Gastroesophageal sphincter (tissue), 4 donors: ENCODE measurements at regions not wholly inside any gene's neighbourhood (a gene's known extent, or its start where the extent isn't known, plus 50 kb on each side); places are given as distances from the start of the nearest gene placed in this dataset.
"Not testable (repeated sequence)": the region's sequence is repeated elsewhere in the genome, so short reads cannot be mapped to it uniquely, and the experiment has no call there.

ENCODE experiments used
- ATAC-seq: fragments of 150-250 bp; one replicate; pipeline ENCODE4 v1.9.1; 2016; ENCODE audit warnings: mild to moderate bottlenecking, moderate library complexity
- H3K27ac ChIP-seq, 4 donors: fragments of 200-600 bp; sonication (generic) in 3 of 4; 1 replicate in 3 of 4; 2 replicates in 1 of 4; pipeline ENCODE4 v1.5.1; 2016 to 2019
- H3K27me3 ChIP-seq: fragments of 200-600 bp; sonication (generic); one replicate; pipeline ENCODE4 v1.5.1; 2019
- H3K36me3 ChIP-seq, 2 donors: fragments of 200-600 bp; sonication (generic); one replicate each; pipeline ENCODE4 v1.5.1; 2019; ENCODE audit warnings: control low read depth in 1 of 2
- H3K4me1 ChIP-seq, 3 donors: fragments of 200-600 bp; sonication (generic); 1 replicate in 2 of 3; 2 replicates in 1 of 3; pipeline ENCODE4 v1.5.1; 2016 to 2019; ENCODE audit warnings: control low read depth in 2 of 3
- H3K4me3 ChIP-seq, 2 donors: fragments of 200-600 bp; sonication (generic); one replicate each; pipeline ENCODE4 v1.5.1; 2019; ENCODE audit warnings: mild to moderate bottlenecking in 1 of 2, moderate library complexity in 1 of 2
- H3K9me3 ChIP-seq, 3 donors: fragments of 200-600 bp; sonication (generic); one replicate each; pipeline ENCODE4 v1.5.1; 2017 to 2019; ENCODE audit warnings: control low read depth in 2 of 3
- CTCF ChIP-seq, 4 experiments: fragments of 200-600 bp in 2 of 4; fragments of 450-650 bp in 2 of 4; sonication (generic) in 1 of 4; IDR thresholded peaks; one replicate each; pipeline ENCODE4 v1.5.1; 2017 to 2019; ENCODE audit warnings: antibody characterized with exemption in 4 of 4, mild to moderate bottlenecking in 2 of 4, moderate library complexity in 2 of 4
- EP300 ChIP-seq: sonication (generic); formaldehyde crosslinking; IDR thresholded peaks from one replicate; pipeline ENCODE4 v1.6.1; 2017; ENCODE audit warnings: antibody characterized with exemption, mild to moderate bottlenecking
- POLR2A ChIP-seq, 2 donors: fragments of 450-650 bp; IDR thresholded peaks; one replicate each; pipeline ENCODE4 v1.6.1; 2017; ENCODE audit warnings: antibody characterized with exemption in 2 of 2, mild to moderate bottlenecking in 2 of 2, moderate library complexity in 1 of 2
- POLR2AphosphoS5 ChIP-seq: sonication (generic); formaldehyde crosslinking; IDR thresholded peaks from one replicate; pipeline ENCODE4 v1.6.1; 2017; ENCODE audit warnings: antibody characterized with exemption
- WGBS, 2 donors: methylation state at CpG; one replicate each; pipeline ENCODE4 v1.1.5; 2018; ENCODE audit warnings: low coverage in 1 of 2; 5-methylcytosine and 5-hydroxymethylcytosine counted together

- no peak for ATAC-seq
- peaks cover 0 to 6% (median 0%) of the 10 kb centered on the region in 3 donors for H3K9me3 ChIP-seq
- no peak overlapping the region for H3K27ac ChIP-seq
- no peaks in the 10 kb centered on the region for H3K27me3 ChIP-seq
- H3K36me3 ChIP-seq: no peaks in the 10 kb centered on the region
- no peak overlapping the region for H3K4me3 ChIP-seq
- TF ChIP-seq POLR2AphosphoS5 (no peak), POLR2A (IDR thresholded peaks at IDR 0.05) (no peak), EP300 (no peak), CTCF (IDR thresholded peaks at IDR 0.05) (no peak)
- no peaks in the 10 kb centered on the region for H3K4me1 ChIP-seq
- WGBS, 2 donors: 69 to 70% methylated on average over 2 of the region's 2 CpGs
These were observed 106.2 kb upstream of the EMB start for GRCh38 chr5:50547303-50547702.

- Histone ChIP-seq H3K9me3 (no peaks in the 10 kb centered on the region), H3K4me3 (no peak overlapping the region), H3K27me3 (no peaks in the 10 kb centered on the region), H3K36me3 (no peaks in the 10 kb centered on the region), H3K4me1 (no peaks in the 10 kb centered on the region), H3K27ac (no peak overlapping the region)
- ATAC-seq: no peak
- TF ChIP-seq POLR2A (IDR thresholded peaks at IDR 0.05): no peak
- TF ChIP-seq POLR2AphosphoS5: no peak
- no peak for TF ChIP-seq EP300
- TF ChIP-seq CTCF (IDR thresholded peaks at IDR 0.05): no peak
These were observed 109.2 kb upstream of the EMB start for GRCh38 chr5:50550267-50550666.

GRCh38 chr5:50550993-50551392 lies 109.9 kb upstream of the EMB start:
- no peaks in the 10 kb centered on the region for H3K4me1 ChIP-seq
- no peaks in the 10 kb centered on the region for H3K9me3 ChIP-seq
- H3K27ac ChIP-seq: no peak overlapping the region
- H3K27me3 ChIP-seq: no peaks in the 10 kb centered on the region
- WGBS, 2 donors: 43 to 96% methylated on average over 3 of the region's 3 CpGs
- ATAC-seq: no peak
- no peaks in the 10 kb centered on the region for H3K36me3 ChIP-seq
- H3K4me3 ChIP-seq: no peak overlapping the region
- TF ChIP-seq POLR2AphosphoS5 (no peak), CTCF (IDR thresholded peaks at IDR 0.05) (no peak), POLR2A (IDR thresholded peaks at IDR 0.05) (no peak), EP300 (no peak)

GRCh38 chr5:50553560-50553984 lies 112.5 kb upstream of the EMB start:
- Histone ChIP-seq H3K36me3 (no peaks in the 10 kb centered on the region), H3K27me3 (no peaks in the 10 kb centered on the region), H3K9me3 (no peaks in the 10 kb centered on the region), H3K4me3 (no peak overlapping the region), H3K27ac (no peak overlapping the region), H3K4me1 (no peaks in the 10 kb centered on the region)
- WGBS, 2 donors: 61 to 90% methylated on average over 2 to 4 of the region's 4 CpGs
- ATAC-seq: no peak
- TF ChIP-seq CTCF (IDR thresholded peaks at IDR 0.05) (no peak), POLR2A (IDR thresholded peaks at IDR 0.05) (no peak), EP300 (no peak), POLR2AphosphoS5 (no peak)

GRCh38 chr5:50558640-50559039 lies 107.8 kb upstream of the PARP8 start:
- not testable (repeated sequence) for H3K9me3 ChIP-seq, H3K27ac ChIP-seq, H3K27me3 ChIP-seq, ATAC-seq, H3K36me3 ChIP-seq, H3K4me1 ChIP-seq, H3K4me3 ChIP-seq

GRCh38 chr5:50559955-50560354 lies 106.5 kb upstream of the PARP8 start:
- H3K36me3 ChIP-seq: no peaks in the 10 kb centered on the region
- WGBS, 2 donors: 90 to 100% methylated on average over 1 of the region's 1 CpG
- TF ChIP-seq POLR2A (IDR thresholded peaks at IDR 0.05): no peak
- TF ChIP-seq CTCF (IDR thresholded peaks at IDR 0.05): no peak
- TF ChIP-seq POLR2AphosphoS5: no peak
- TF ChIP-seq EP300: no peak
- ATAC-seq: no peak
- no peaks in the 10 kb centered on the region for H3K4me1 ChIP-seq
- H3K27ac ChIP-seq: no peak overlapping the region
- no peak overlapping the region for H3K4me3 ChIP-seq
- H3K9me3 ChIP-seq: no peaks in the 10 kb centered on the region
- no peaks in the 10 kb centered on the region for H3K27me3 ChIP-seq
